ENCODE measurements at regions not wholly inside any gene's neighbourhood (a gene's known extent, or its start where the extent isn't known, plus 50 kb on each side); places are given as distances from the start of the nearest gene placed in this dataset.

GRCh38 chr3:124450366-124450765 is 279.9 kb upstream of the UMPS start:
- Mint-ChIP-seq H3K27ac (no peak overlapping the region), H3K27me3 (ENCODE audit: low read depth in 3 of 3) (peaks cover 7 to 11% (median 11%) of the 10 kb centered on the region in 3 donors), H3K9me3 (peaks cover 0 to 3% (median 0%) of the 10 kb centered on the region in 7 donors), H3K36me3 (no peaks in the 10 kb centered on the region), H3K4me3 (no peak overlapping the region), H3K4me1 (peaks cover 5% of the 10 kb centered on the region)
- Histone ChIP-seq H3K36me3 (replicated peaks in 1 of 2; ENCODE audit: control insufficient read depth in 1 of 2, insufficient read depth in 2 of 2, low read length in 2 of 2) (no peaks in the 10 kb centered on the region), H3K4me3 (replicated peaks in 1 of 3; ENCODE audit: low read depth in 2 of 3, low read length in 3 of 3) (no peak overlapping the region), H3K27ac (ENCODE audit: low read depth in 1 of 2, low read length in 2 of 2) (no peak overlapping the region), H3K9ac (ENCODE audit: insufficient read depth, low read length, poor library complexity, severe bottlenecking) (no peak overlapping the region), H3K4me2 (replicated peaks; ENCODE audit: extremely low read depth, low read length, poor library complexity, severe bottlenecking) (no peak overlapping the region), H3K9me3 (replicated peaks in 1 of 2; ENCODE audit: control insufficient read depth in 1 of 2, insufficient read depth in 1 of 2, low read length in 2 of 2) (no peaks in the 10 kb centered on the region), H3K4me1 (ENCODE audit: control insufficient read depth in 1 of 2, insufficient read depth in 2 of 2, low read length in 2 of 2) (no peaks in the 10 kb centered on the region), H4K20me1 (ENCODE audit: insufficient read depth, low read length) (no peaks in the 10 kb centered on the region), H3K79me2 (ENCODE audit: insufficient read depth, low read length) (no peaks in the 10 kb centered on the region), H3K27me3 (ENCODE audit: control insufficient read depth in 2 of 2, insufficient read depth in 2 of 2, low read length in 2 of 2) (no peaks in the 10 kb centered on the region), H2AFZ (ENCODE audit: insufficient read depth, low read depth, low read length, poor library complexity, severe bottlenecking) (no peak overlapping the region)
- no CpG with 5 or more reads among the region's 3 CpGs for WGBS (ENCODE audit: insufficient coverage)
- intact Hi-C loops (cut with micrococcal nuclease), result no loop called here
- no peak for TF ChIP-seq CTCF (IDR thresholded peaks at IDR 0.05)
- no peak for DNase-seq

GRCh38 chr3:124451630-124452317 is 278.5 kb upstream of the UMPS start:
- H3K27me3 Mint-ChIP-seq (ENCODE audit: low read depth in 3 of 3), result peaks cover 7 to 11% (median 11%) of the 10 kb centered on the region in 3 donors
- H3K79me2 ChIP-seq (ENCODE audit: insufficient read depth, low read length), result no peaks in the 10 kb centered on the region
- H3K4me2 ChIP-seq (replicated peaks; ENCODE audit: extremely low read depth, low read length, poor library complexity, severe bottlenecking), result no peak overlapping the region
- H2AFZ ChIP-seq (ENCODE audit: insufficient read depth, low read depth, low read length, poor library complexity, severe bottlenecking), result no peak overlapping the region
- no peaks in the 10 kb centered on the region for H3K9me3 ChIP-seq (replicated peaks in 1 of 2; ENCODE audit: control insufficient read depth in 1 of 2, insufficient read depth in 1 of 2, low read length in 2 of 2)
- no peak overlapping the region for H3K4me3 Mint-ChIP-seq
- H4K20me1 ChIP-seq (ENCODE audit: insufficient read depth, low read length), result no peaks in the 10 kb centered on the region
- H3K36me3 Mint-ChIP-seq, result no peaks in the 10 kb centered on the region
- H3K27ac Mint-ChIP-seq, result peak overlapping the region in 1 of 7 donors; percentile 5
- no peak overlapping the region for H3K4me3 ChIP-seq (replicated peaks in 1 of 3; ENCODE audit: low read depth in 2 of 3, low read length in 3 of 3)
- no peaks in the 10 kb centered on the region for H3K27me3 ChIP-seq (ENCODE audit: control insufficient read depth in 2 of 2, insufficient read depth in 2 of 2, low read length in 2 of 2)
- H3K4me1 ChIP-seq (ENCODE audit: control insufficient read depth in 1 of 2, insufficient read depth in 2 of 2, low read length in 2 of 2), result no peaks in the 10 kb centered on the region
- no peak for DNase-seq
- peaks cover 0 to 3% (median 0%) of the 10 kb centered on the region in 7 donors for H3K9me3 Mint-ChIP-seq
- no peak overlapping the region for H3K27ac ChIP-seq (ENCODE audit: low read depth in 1 of 2, low read length in 2 of 2)
- no peak for TF ChIP-seq CTCF (IDR thresholded peaks at IDR 0.05)
- peaks cover 5% of the 10 kb centered on the region for H3K4me1 Mint-ChIP-seq
- intact Hi-C loops (cut with micrococcal nuclease), result no loop called here
- H3K36me3 ChIP-seq (replicated peaks in 1 of 2; ENCODE audit: control insufficient read depth in 1 of 2, insufficient read depth in 2 of 2, low read length in 2 of 2), result no peaks in the 10 kb centered on the region
- WGBS (ENCODE audit: insufficient coverage), result 45% methylated on average over 3 of the region's 3 CpGs
- H3K9ac ChIP-seq (ENCODE audit: insufficient read depth, low read length, poor library complexity, severe bottlenecking), result no peak overlapping the region

Measured in CD14-positive monocyte (primary cell).